GM13977 (cell line): ENCODE measurements at regions not wholly inside any gene's neighbourhood (a gene's known extent, or its start where the extent isn't known, plus 50 kb on each side); places are given as distances from the start of the nearest gene placed in this dataset.

Experiments
- DNase-seq: peaks from one replicate; pipeline ENCODE4 v3.0.0; 2012; ENCODE audit warnings: low spot score
- in situ Hi-C: fragments of 300-500 bp; cut with MboI; formaldehyde crosslinking; loops from one replicate; pipeline ENCODE4 v1.12.0; 2022; ENCODE audit warnings: low sequenced_read_pairs, low pct_unique_long_range_greater_than_20kb, mixed read lengths, inconsistent platforms; ENCODE audit not compliant: unreplicated experiment
- TF ChIP-seq, protein P1 (sequence below): IDR thresholded peaks from 2 replicates; pipeline ENCODE4 v1.5.1; 2012; ENCODE audit warnings: mild to moderate bottlenecking, control low read depth; ENCODE audit not compliant: insufficient read depth; ENCODE audit errors: extremely low read depth, missing control alignments

DNA sequence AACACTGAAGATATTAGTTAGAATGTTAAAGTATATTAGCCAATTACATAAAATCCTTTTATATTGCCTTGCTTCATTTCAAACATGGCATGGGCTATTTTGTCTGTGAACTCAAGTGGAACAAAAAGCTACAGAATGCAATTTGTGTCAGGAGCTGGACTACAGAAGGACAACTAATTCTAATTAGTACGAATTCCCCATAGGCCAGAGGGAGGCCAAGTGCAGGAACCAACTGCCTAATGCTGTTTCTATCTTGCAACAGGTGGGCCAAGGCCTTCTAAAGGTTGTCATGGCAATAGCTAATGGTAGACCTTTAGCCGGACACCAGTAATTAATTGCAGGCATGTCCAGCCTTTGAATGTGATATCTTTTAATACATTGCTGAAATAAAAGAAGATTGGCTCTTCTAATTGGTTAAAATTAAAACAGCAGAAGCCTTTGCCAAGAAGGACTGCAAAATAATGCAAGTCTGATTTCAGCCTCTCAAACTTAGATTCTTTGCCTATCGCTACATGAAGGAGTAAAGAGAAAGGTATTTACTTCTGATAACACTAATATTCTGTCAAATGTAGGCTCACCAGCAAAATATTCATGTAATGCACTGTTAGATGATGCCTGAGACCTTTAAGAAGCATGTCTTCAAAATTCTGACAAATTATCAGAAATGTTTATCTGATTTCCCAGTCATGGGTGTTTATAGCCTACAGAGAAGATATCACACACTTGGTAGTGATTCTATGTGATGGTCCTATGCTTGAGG lies 232.1 kb downstream of the LMO4 start:
- in situ Hi-C loops, result no loop called here
- TF ChIP-seq, protein P1, sequence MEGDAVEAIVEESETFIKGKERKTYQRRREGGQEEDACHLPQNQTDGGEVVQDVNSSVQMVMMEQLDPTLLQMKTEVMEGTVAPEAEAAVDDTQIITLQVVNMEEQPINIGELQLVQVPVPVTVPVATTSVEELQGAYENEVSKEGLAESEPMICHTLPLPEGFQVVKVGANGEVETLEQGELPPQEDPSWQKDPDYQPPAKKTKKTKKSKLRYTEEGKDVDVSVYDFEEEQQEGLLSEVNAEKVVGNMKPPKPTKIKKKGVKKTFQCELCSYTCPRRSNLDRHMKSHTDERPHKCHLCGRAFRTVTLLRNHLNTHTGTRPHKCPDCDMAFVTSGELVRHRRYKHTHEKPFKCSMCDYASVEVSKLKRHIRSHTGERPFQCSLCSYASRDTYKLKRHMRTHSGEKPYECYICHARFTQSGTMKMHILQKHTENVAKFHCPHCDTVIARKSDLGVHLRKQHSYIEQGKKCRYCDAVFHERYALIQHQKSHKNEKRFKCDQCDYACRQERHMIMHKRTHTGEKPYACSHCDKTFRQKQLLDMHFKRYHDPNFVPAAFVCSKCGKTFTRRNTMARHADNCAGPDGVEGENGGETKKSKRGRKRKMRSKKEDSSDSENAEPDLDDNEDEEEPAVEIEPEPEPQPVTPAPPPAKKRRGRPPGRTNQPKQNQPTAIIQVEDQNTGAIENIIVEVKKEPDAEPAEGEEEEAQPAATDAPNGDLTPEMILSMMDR, result no peak
- DNase-seq, result no peak

DNA sequence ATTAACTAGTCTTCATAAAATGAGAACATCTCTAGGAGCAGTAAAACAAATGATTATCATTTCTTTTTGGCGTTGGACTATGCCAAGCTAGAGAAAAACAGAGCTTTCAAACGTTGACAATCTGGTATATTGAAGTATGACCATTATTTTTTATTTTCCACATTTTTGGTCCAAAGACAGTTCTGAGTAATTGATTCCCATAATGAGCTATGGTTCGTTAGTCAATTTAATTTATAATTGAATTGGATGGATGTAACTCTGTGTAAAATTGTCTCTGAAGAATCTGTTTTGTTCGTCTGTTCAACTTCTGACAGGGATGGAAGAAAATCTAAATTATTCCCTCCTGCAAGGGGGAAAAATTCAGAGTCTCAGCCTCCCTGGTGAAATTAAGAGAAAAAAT lies 234.5 kb downstream of the LMO4 start:
- TF ChIP-seq, protein P1, result no peak
- in situ Hi-C loops, result no loop called here

DNA sequence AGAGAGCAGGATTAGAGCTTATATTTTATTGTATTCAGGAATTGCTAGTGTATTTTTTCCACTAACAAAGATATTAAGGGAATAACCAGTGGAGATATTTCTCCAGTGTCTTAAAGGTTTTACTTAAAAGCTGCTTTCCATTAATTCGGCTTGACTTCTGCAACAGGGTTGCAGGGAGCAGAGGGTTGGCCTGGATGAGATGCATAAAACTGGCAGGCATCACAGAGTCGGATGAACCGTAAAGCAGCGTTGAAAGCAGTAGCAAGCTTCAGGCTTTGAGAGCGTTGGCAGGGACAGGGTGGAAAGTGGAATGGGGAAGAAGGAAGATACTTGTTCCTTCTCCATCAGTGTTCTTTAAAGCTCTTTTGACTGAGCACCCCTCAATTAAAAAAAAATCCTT lies 237.2 kb downstream of the LMO4 start:
- in situ Hi-C loops, result no loop called here
- DNase-seq, result no peak
- TF ChIP-seq, protein P1, result no peak

More for the DNA sequence above, 234.5 kb downstream of the LMO4 start:
- no peak for DNase-seq

DNA sequence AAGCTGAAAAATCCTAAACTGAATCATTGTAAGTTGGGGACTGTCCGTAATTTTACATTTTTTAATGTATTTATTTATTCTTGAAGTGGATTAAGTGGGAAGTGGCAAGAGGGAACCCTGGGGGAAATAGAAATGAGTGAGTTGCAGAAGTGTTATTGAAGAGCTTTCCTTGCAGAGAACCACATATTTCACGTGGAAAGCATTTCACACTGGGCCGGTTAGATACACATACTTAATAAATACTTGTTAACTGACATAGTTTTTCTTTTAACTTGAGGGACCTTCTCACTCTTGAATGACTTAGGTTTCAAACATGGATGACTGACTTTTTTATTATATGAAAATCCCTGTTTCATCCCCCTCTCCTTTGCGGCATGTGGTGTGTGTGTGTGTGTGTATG lies 239.3 kb downstream of the LMO4 start:
- DNase-seq, result no peak
- in situ Hi-C loops, result no loop called here
- TF ChIP-seq, protein P1, result no peak

DNA sequence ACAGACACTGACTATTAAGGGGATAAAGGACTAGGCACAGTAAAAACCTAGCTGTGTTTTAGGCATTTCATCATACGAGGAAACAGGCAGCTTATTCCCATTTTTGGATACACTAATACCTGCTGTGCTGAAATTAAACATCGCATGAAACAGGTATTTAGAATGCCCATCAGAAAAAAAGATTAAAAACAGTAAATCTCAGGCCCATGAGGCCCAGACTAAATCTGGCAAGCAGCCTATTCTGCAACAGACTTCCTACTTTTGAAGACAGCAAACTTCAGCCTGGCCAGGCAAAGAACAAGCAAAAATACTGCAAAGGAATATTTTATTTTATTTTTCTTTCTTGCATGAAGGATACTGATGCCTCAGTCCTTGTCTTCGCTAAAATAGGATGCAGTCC lies 240.2 kb downstream of the LMO4 start:
- TF ChIP-seq, protein P1, result no peak
- in situ Hi-C loops, result no loop called here
- DNase-seq, result no peak

DNA sequence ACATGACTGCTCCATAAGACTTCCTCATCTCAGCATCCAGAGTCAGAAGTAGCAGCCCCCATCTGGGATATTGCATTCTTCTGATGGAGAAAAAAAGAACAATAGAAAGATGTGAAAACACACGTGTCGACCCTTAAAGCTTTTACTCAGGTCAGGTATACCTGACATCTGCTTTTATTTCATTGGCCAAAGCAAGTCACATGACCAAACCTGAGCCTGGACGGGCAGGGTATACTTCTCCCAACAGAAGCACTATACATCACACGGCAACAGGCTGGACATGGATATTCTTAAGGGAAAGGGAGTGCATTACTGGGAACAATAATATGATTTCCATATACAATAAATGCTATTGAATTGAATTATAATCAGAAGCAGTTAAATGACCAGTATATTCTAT lies 243.3 kb downstream of the LMO4 start:
- in situ Hi-C loops, result no loop called here
- TF ChIP-seq, protein P1, result no peak

More for the DNA sequence above, 243.3 kb downstream of the LMO4 start:
- no peak for DNase-seq
